Activated T-cell treated with anti-CD3 and anti-CD28 coated beads, Interleukin-2, amount 50 U/mL, for 24 hours (primary cell): ENCODE measurements at regions not wholly inside any gene's neighbourhood (a gene's known extent, or its start where the extent isn't known, plus 50 kb on each side); places are given as distances from the start of the nearest gene placed in this dataset.

Source experiments
- DNase-seq: peaks from one replicate; pipeline ENCODE4 v3.0.0-alpha.2; 2020
- H3K27ac Mint-ChIP-seq: 2 replicates; pipeline ENCODE4 v1.8.0; 2020; ENCODE audit warnings: mild to moderate bottlenecking, mixed read lengths
- H3K27me3 Mint-ChIP-seq: 2 replicates; pipeline ENCODE4 v1.8.0; 2020; ENCODE audit warnings: mixed read lengths
- H3K36me3 Mint-ChIP-seq: 2 replicates; pipeline ENCODE4 v1.8.0; 2020; ENCODE audit warnings: low read depth, mixed read lengths
- H3K4me1 Mint-ChIP-seq: 2 replicates; pipeline ENCODE4 v1.8.0; 2020; ENCODE audit warnings: low read depth, mixed read lengths
- H3K4me3 Mint-ChIP-seq: 2 replicates; pipeline ENCODE4 v1.8.0; 2020; ENCODE audit warnings: mild to moderate bottlenecking, moderate library complexity, mixed read lengths
- H3K9me3 Mint-ChIP-seq: 2 replicates; pipeline ENCODE4 v1.8.0; 2020; ENCODE audit warnings: mixed read lengths

DNA sequence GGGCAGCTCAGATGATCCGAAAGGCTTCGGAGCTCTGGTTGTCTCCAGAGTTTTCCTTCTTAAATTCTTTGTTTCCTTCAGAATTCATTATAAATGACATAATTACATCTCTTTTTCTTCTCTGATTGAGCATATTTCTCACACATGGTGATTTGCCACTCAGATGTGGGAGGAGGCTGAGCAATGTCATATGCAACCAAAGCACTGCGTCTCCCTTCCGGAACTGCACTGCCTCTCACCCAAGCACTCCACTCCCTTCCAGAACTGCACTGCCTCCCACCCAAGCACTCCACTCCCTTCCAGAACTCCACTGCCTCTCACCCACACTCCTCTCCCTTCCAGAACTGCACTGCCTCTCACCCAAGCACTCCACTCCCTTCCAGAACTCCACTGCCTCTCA is 131.5 kb downstream of the SALL1 start:
- DNase-seq, result no peak
- Mint-ChIP-seq H3K9me3 (no peaks in the 10 kb centered on the region), H3K4me1 (no peaks in the 10 kb centered on the region), H3K27ac (no peak overlapping the region), H3K27me3 (peaks cover 12% of the 10 kb centered on the region), H3K36me3 (no peaks in the 10 kb centered on the region), H3K4me3 (no peak overlapping the region)

- Mint-ChIP-seq H3K27me3 (peaks cover 12% of the 10 kb centered on the region), H3K27ac (no peak overlapping the region), H3K4me1 (no peaks in the 10 kb centered on the region), H3K36me3 (no peaks in the 10 kb centered on the region), H3K9me3 (no peaks in the 10 kb centered on the region), H3K4me3 (no peak overlapping the region)
- DNase-seq, result no peak
Measured at GRCh38 chr16:51017969-51018368, 133.1 kb downstream of the SALL1 start.

- no peak for DNase-seq
- no peaks in the 10 kb centered on the region for H3K36me3 Mint-ChIP-seq
- no peaks in the 10 kb centered on the region for H3K4me1 Mint-ChIP-seq
- no peak overlapping the region for H3K27ac Mint-ChIP-seq
- peaks cover 12% of the 10 kb centered on the region for H3K27me3 Mint-ChIP-seq
- peaks cover 4% of the 10 kb centered on the region for H3K9me3 Mint-ChIP-seq
- H3K4me3 Mint-ChIP-seq, result no peak overlapping the region
Measured at GRCh38 chr16:51012396-51012795, 138.7 kb downstream of the SALL1 start.

DNA sequence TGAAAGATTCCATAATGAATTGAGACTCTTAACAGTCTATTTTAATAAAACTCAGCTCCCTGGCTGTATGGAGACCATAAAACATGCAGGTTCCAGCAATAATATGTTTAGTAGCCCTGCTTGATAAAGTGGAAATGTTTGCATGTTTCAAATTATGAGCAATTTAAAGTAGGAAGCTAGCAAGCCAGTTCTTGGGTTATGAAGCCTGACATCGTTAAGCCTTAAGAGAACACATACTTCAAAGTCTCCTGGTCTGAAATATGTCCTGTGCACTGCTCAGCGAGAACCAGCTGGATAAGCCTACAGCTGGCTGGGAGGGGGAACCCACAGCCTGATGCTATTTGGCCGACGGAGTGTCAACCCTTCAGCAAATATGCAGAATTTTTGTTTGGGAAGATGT is 140.3 kb downstream of the SALL1 start:
- Mint-ChIP-seq H3K4me1 (no peaks in the 10 kb centered on the region), H3K4me3 (no peak overlapping the region), H3K9me3 (peaks cover 7% of the 10 kb centered on the region), H3K27me3 (peaks cover 12% of the 10 kb centered on the region), H3K36me3 (no peaks in the 10 kb centered on the region), H3K27ac (no peak overlapping the region)
- no peak for DNase-seq

DNA sequence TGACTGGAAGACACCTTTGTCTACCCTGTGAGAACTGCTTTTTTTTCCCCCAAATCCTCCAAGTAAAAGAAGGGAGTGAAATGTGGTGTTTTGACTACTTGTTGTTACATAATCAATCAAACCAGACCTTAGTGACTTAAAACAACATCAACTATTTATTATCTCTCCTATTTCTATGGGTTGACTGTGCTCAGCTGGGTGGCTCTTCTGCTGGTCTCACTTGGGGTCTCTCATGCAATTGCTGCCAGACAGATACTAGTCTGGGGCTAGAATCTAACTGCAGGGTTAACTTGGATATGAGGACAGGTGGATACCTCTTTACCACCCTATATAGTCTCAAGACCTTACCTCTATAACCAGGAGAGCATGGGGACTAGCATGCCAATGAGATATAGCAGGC is 141.3 kb downstream of the SALL1 start:
- no peak for DNase-seq
- Mint-ChIP-seq H3K27ac (no peak overlapping the region), H3K4me1 (no peaks in the 10 kb centered on the region), H3K9me3 (peaks cover 7% of the 10 kb centered on the region), H3K36me3 (no peaks in the 10 kb centered on the region), H3K27me3 (peaks cover 4% of the 10 kb centered on the region), H3K4me3 (no peak overlapping the region)

DNA sequence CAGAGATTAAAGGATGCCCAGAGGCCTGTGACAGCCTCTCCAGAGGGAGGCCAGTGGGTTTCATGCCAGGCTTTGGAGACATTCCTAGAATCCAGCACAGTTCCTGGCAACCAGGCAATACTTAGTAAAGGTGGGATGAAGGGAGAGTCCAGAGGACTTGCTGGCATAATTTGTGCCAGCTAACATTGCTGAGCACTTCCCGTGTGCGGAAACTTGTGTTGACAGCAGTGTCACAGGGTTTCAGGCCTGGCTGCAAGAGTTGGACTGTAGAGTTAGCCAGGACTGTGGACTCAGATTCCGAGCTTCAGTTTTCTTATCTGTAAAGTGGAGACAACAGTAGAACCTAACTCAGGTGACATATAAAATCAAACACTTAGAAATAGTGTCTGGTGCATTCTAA is 141.7 kb downstream of the SALL1 start:
- DNase-seq, result no peak
- Mint-ChIP-seq H3K36me3 (no peaks in the 10 kb centered on the region), H3K27ac (no peak overlapping the region), H3K4me1 (no peaks in the 10 kb centered on the region), H3K4me3 (no peak overlapping the region), H3K27me3 (peaks cover 4% of the 10 kb centered on the region), H3K9me3 (peaks cover 7% of the 10 kb centered on the region)

DNA sequence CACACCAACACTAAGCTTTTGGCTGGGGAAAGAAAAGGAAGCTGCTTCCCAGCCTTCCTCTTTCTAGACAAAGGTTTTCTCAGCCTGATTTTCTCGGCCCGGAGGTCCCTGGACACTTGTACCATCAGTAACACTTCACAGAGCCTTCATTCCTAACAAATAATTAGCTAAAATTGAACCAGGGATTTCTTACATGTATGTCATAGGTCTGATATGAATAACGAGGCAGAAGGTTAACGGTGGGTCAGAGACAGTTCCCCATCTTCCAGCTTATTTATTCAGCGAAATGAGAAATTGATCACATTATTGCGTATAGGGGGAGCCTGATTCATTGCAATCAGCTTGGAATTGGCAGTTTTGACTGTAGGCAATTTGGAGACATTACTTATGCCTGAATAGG is 142.5 kb downstream of the SALL1 start:
- H3K4me3 Mint-ChIP-seq, result no peak overlapping the region
- no peak overlapping the region for H3K27ac Mint-ChIP-seq
- H3K27me3 Mint-ChIP-seq, result peaks cover 4% of the 10 kb centered on the region
- peaks cover 7% of the 10 kb centered on the region for H3K9me3 Mint-ChIP-seq
- no peaks in the 10 kb centered on the region for H3K36me3 Mint-ChIP-seq
- no peaks in the 10 kb centered on the region for H3K4me1 Mint-ChIP-seq
- no peak for DNase-seq

DNA sequence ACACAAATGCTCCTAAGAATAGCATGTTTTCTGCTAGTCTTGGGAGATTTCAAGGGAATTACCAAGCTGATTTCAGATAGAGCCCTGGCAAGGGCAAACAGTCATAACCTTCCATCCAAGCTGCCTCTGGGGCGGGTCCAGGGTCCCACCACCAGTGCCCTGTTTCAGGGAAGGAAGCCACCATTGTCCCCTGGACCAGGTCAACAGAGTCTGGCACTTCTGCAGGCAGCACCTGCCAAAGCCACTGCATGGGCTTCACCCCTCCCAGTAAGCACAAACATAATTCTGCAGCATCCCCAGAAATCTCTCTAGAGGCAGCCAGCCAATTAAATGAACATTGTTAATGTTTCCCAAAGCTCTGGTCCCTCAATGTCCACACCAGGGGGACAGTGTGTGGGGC is 143.0 kb downstream of the SALL1 start:
- H3K9me3 Mint-ChIP-seq, result peaks cover 7% of the 10 kb centered on the region
- no peak overlapping the region for H3K4me3 Mint-ChIP-seq
- H3K27ac Mint-ChIP-seq, result no peak overlapping the region
- no peaks in the 10 kb centered on the region for H3K36me3 Mint-ChIP-seq
- no peak for DNase-seq
- H3K4me1 Mint-ChIP-seq, result no peaks in the 10 kb centered on the region
- peaks cover 4% of the 10 kb centered on the region for H3K27me3 Mint-ChIP-seq

DNA sequence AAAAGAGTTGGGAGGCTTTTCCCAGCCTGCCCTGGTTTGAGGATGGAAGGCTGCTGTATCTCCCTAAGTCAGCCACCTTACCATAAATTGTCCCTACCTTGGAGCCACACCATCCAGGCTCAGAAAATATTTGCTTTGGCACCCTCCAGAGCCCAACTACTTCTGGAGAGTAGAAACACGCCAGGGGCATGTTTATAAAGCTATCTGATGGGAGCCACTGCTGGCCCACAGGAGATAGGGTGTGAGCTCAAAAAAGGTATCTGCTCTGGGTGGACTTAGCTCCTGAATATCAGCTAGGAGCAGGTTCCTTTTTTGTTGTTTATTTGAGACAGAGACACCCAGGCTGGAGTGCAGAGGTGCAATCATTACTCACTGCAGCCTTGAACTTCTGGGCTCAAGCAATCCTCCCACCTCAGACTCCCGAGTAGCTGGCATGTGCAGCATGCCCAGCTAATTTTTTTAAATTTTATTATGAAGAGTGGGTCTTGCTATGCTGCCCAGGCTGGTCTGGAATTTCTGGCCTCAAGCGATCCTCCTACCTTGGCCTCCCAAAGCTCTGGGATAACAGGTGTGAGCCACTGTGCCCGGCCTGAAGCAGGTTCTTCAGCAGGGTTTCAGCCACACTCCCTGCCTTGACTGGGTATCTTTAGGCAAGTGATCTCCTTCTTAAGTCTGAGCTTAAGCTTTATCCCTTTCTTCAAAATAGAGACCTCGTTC is 147.1 kb downstream of the SALL1 start:
- Mint-ChIP-seq H3K4me3 (no peak overlapping the region), H3K9me3 (peaks cover 7% of the 10 kb centered on the region), H3K36me3 (no peaks in the 10 kb centered on the region), H3K4me1 (no peaks in the 10 kb centered on the region), H3K27me3 (peaks cover 15% of the 10 kb centered on the region), H3K27ac (no peak overlapping the region)
- DNase-seq, result no peak

DNA sequence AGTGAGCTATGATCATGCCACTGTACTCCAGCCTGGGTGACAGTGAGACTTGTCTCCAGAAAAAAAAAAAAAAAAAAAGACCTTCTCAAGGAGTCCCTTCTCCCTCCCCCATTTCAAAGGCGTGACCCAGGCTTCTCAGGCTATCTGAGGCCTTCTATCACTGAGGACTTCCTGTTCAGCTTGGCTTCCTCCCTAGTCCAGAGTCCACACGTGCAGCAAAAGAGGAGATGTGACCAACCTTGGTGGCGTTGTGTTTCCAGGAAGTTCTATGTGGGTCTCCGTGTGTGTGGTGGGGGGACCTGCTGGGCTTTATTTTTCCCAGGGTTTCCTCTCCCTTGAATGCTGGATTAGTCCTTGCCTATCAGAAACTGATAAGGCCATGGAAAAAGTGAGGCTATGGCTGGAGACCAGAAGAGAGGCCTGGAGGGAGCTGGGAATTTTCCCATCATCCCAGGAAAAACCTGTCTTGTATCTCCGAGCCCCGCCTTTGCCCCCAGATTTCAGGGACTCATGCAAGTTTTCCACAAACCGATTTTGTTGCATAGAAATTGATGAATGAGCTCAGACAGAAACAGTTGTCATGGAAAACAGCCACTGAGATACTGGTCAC is 148.1 kb downstream of the SALL1 start:
- peaks cover 15% of the 10 kb centered on the region for H3K27me3 Mint-ChIP-seq
- peaks cover 7% of the 10 kb centered on the region for H3K9me3 Mint-ChIP-seq
- no peak overlapping the region for H3K4me3 Mint-ChIP-seq
- no peak overlapping the region for H3K27ac Mint-ChIP-seq
- H3K36me3 Mint-ChIP-seq, result no peaks in the 10 kb centered on the region
- H3K4me1 Mint-ChIP-seq, result no peaks in the 10 kb centered on the region
- DNase-seq, result no peak

DNA sequence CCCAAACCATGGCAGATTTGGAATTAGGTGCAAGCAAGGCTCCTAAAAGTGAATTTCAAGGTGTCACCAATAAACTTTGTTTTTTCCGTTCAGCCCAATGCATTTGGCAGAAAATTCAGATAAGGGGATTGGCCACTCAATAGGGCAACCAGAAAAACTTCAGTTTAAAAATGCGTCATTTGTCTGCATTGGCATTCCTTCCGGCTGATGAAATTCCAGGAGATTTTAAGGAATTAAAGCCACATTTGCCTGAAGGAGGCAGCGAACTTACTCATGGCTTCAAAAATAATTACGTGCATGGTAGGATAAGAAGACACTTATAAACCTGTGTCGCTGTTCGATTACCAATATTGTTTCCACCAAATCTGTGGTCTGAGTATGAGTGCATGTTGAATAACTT is 151.9 kb downstream of the SALL1 start:
- no peak for DNase-seq
- Mint-ChIP-seq H3K4me1 (no peaks in the 10 kb centered on the region), H3K27me3 (peaks cover 10% of the 10 kb centered on the region), H3K9me3 (no peaks in the 10 kb centered on the region), H3K4me3 (no peak overlapping the region), H3K36me3 (no peaks in the 10 kb centered on the region), H3K27ac (no peak overlapping the region)

GRCh38 chr16:50998411-50998810 is 152.7 kb downstream of the SALL1 start:
- H3K27ac Mint-ChIP-seq, result no peak overlapping the region
- H3K4me3 Mint-ChIP-seq, result no peak overlapping the region
- no peaks in the 10 kb centered on the region for H3K36me3 Mint-ChIP-seq
- no peak for DNase-seq
- H3K9me3 Mint-ChIP-seq, result no peaks in the 10 kb centered on the region
- no peaks in the 10 kb centered on the region for H3K4me1 Mint-ChIP-seq
- H3K27me3 Mint-ChIP-seq, result peaks cover 10% of the 10 kb centered on the region

DNA sequence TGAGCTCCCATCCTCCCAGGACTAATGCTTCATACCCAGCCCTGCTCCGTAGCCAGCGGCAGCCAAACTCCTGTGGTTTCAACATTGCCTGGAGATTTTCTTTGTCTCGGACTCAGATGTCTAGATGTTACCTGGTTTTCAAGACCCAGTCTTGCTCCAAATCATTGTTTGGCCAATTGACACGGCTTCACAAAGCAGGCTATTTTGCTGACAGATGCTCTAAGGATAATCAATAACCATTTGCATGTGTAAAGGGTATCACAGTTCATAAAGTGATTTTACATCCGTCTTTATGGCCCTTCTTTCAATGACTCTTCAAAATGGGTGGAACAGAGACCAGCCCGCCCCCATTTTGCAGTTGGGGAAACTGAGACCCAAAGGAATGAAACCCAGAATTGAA is 153.4 kb downstream of the SALL1 start:
- Mint-ChIP-seq H3K4me1 (no peaks in the 10 kb centered on the region), H3K9me3 (no peaks in the 10 kb centered on the region), H3K27ac (no peak overlapping the region), H3K4me3 (no peak overlapping the region), H3K27me3 (peaks cover 10% of the 10 kb centered on the region), H3K36me3 (no peaks in the 10 kb centered on the region)
- DNase-seq, result no peak

DNA sequence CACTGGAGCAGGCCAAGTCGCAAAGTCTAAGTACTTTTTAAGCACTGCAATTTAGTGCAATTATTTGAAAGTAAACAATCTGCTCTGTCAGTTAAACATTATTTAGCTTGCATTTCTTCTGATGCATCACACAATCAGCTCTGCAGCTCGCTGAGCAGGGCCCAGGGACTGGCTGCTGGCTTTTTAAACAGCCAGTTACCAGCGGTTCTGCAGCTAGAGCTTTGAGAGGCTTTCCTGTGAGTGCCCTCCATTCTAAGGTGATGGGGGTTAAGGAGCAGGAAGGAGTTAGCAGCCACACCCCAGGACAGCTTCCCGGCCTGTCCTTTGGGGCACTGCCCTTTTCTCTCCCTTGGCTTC is 154.3 kb downstream of the SALL1 start:
- Mint-ChIP-seq H3K4me1 (no peaks in the 10 kb centered on the region), H3K27me3 (peaks cover 6% of the 10 kb centered on the region), H3K9me3 (no peaks in the 10 kb centered on the region), H3K27ac (no peak overlapping the region), H3K36me3 (no peaks in the 10 kb centered on the region), H3K4me3 (no peak overlapping the region)
- no peak for DNase-seq

GRCh38 chr16:50996166-50996829 is 154.8 kb downstream of the SALL1 start:
- peaks cover 3% of the 10 kb centered on the region for H3K27me3 Mint-ChIP-seq
- no peak overlapping the region for H3K4me3 Mint-ChIP-seq
- no peak overlapping the region for H3K27ac Mint-ChIP-seq
- no peaks in the 10 kb centered on the region for H3K36me3 Mint-ChIP-seq
- H3K4me1 Mint-ChIP-seq, result no peaks in the 10 kb centered on the region
- no peak for DNase-seq
- no peaks in the 10 kb centered on the region for H3K9me3 Mint-ChIP-seq
